WTC11 (cell line): ENCODE measurements at regions not wholly inside any gene's neighbourhood (a gene's known extent, or its start where the extent isn't known, plus 50 kb on each side); places are given as distances from the start of the nearest gene placed in this dataset.

ENCODE experiments used
- ATAC-seq: fragments of 200-7000 bp; cut with Tn5 transposase; 2 replicates; pipeline ENCODE4 v1.10.0; 2021; ENCODE audit warnings: mild to moderate bottlenecking, moderate library complexity
- CTCF ChIA-PET: fragments of 300-600 bp; sonication (Branson Sonifier 250); formaldehyde crosslinking; loops from one replicate; lab custom pipeline; 2021; ENCODE audit warnings: antibody characterized with exemption; lab: Charles Lee
- POLR2A ChIA-PET: fragments of 350-600 bp; sonication (Branson Sonifier 250); formaldehyde crosslinking; loops from one replicate; lab custom pipeline; 2021; ENCODE audit warnings: antibody characterized with exemption; lab: Charles Lee
- DNase-seq: peaks from one replicate; pipeline ENCODE4 v3.0.0; 2021; ENCODE audit warnings: low spot score
- H3K27ac Mint-ChIP-seq: 2 replicates; pipeline ENCODE4 v1.8.0; 2021; ENCODE audit warnings: mixed read lengths
- H3K27me3 Mint-ChIP-seq: 2 replicates; pipeline ENCODE4 v1.8.0; 2021; ENCODE audit warnings: low read depth, mild to moderate bottlenecking, moderate library complexity, mixed read lengths
- H3K36me3 Mint-ChIP-seq: 2 replicates; pipeline ENCODE4 v1.8.0; 2021; ENCODE audit warnings: mixed read lengths
- H3K4me1 Mint-ChIP-seq: 2 replicates; pipeline ENCODE4 v1.8.0; 2022; ENCODE audit warnings: mixed read lengths
- H3K4me3 Mint-ChIP-seq: 2 replicates; pipeline ENCODE4 v1.8.0; 2021; ENCODE audit warnings: mild to moderate bottlenecking, moderate library complexity, mixed read lengths
- H3K9me3 Mint-ChIP-seq: 2 replicates; pipeline ENCODE4 v1.8.0; 2021; ENCODE audit warnings: mixed read lengths
- CREB1 ChIP-seq: sonication (generic); formaldehyde crosslinking; IDR thresholded peaks from 2 replicates; pipeline ENCODE4 v1.8.0; 2023; ENCODE audit warnings: mild to moderate bottlenecking, missing genetic modification reagents
- ESRRA ChIP-seq: sonication (generic); formaldehyde crosslinking; IDR thresholded peaks from 2 replicates; pipeline ENCODE4 v1.8.1; 2022; ENCODE audit warnings: mild to moderate bottlenecking, missing genetic modification reagents, borderline replicate concordance
- GRHL2 ChIP-seq: fragments of 250-450 bp; sonication (Bioruptor Pico); IDR thresholded peaks from 2 replicates; pipeline ENCODE4 v1.8.0; 2022; ENCODE audit warnings: mild to moderate bottlenecking, moderate library complexity; ENCODE audit not compliant: insufficient replicate concordance, severe bottlenecking
- JAZF1 ChIP-seq: fragments of 250-450 bp; sonication (Bioruptor Pico); IDR thresholded peaks from 2 replicates; pipeline ENCODE4 v1.9.0; 2021; ENCODE audit warnings: moderate library complexity, mild to moderate bottlenecking, inconsistent platforms
- KAT7 ChIP-seq: sonication (generic); formaldehyde crosslinking; IDR thresholded peaks from 2 replicates; pipeline ENCODE4 v1.8.1; 2023; ENCODE audit warnings: missing genetic modification reagents, mild to moderate bottlenecking, borderline replicate concordance
- MXD4 ChIP-seq: fragments of 250-450 bp; sonication (Bioruptor Pico); IDR thresholded peaks from 2 replicates; pipeline ENCODE4 v1.8.0; 2021; ENCODE audit warnings: mild to moderate bottlenecking, moderate library complexity, borderline replicate concordance
- SOX15 ChIP-seq: fragments of 250-450 bp; sonication (Bioruptor Pico); IDR thresholded peaks from 2 replicates; pipeline ENCODE4 v1.9.0; 2021; ENCODE audit warnings: mild to moderate bottlenecking
- SP1 ChIP-seq: sonication (generic); formaldehyde crosslinking; conservative IDR thresholded peaks from 2 replicates; pipeline ENCODE4 v1.8.1; 2022; ENCODE audit warnings: missing genetic modification reagents
- ZNF671 ChIP-seq: fragments of 250-450 bp; sonication (Bioruptor Pico); IDR thresholded peaks from 2 replicates; pipeline ENCODE4 v1.8.0; 2021; ENCODE audit warnings: mild to moderate bottlenecking
- TF ChIP-seq, protein P1 (sequence below): fragments of 250-450 bp; sonication (Bioruptor Pico); IDR thresholded peaks from 2 replicates; pipeline ENCODE4 v1.9.0; 2021; ENCODE audit warnings: mild to moderate bottlenecking, borderline replicate concordance
- TF ChIP-seq, protein P2 (sequence below): sonication (generic); formaldehyde crosslinking; IDR thresholded peaks from 2 replicates; pipeline ENCODE4 v1.8.1; 2023; ENCODE audit warnings: mild to moderate bottlenecking, missing genetic modification reagents
- TF ChIP-seq, protein P3 (sequence below): fragments of 250-450 bp; sonication (Bioruptor Pico); IDR thresholded peaks from 2 replicates; pipeline ENCODE4 v1.8.0; 2021; ENCODE audit warnings: mild to moderate bottlenecking
- TF ChIP-seq, protein P4 (sequence below): sonication (generic); formaldehyde crosslinking; IDR thresholded peaks from 2 replicates; pipeline ENCODE4 v1.8.1; 2023; ENCODE audit warnings: mild to moderate bottlenecking, missing genetic modification reagents
- TF ChIP-seq, protein P5 (sequence below): sonication (generic); formaldehyde crosslinking; IDR thresholded peaks from 2 replicates; pipeline ENCODE4 v1.8.0; 2022; ENCODE audit warnings: mild to moderate bottlenecking, missing genetic modification reagents
- TF ChIP-seq, protein P6 (sequence below): sonication (generic); formaldehyde crosslinking; IDR thresholded peaks from 2 replicates; pipeline ENCODE4 v1.8.1; 2022; ENCODE audit warnings: missing genetic modification reagents, borderline replicate concordance

DNA sequence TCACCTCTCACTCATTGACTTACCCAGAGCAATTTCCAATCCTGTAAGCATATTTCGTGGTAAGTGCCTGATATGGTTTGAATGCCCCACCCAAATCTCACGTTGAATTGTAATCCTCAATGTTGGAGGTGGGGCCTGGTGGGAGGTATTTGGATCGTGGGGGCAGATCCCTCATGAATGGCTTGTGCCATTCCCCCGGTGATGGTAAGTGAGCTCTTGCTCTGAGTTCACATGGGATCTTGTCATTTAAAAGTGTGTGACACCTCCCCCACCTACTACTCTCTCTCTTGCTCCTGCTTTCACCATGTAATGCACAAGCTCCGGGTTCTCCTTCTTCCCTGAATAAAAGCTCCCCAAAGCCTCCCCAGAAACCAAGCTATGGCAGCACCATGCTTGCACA lies 1165.5 kb downstream of the CDH12 start (continued):
- TF ChIP-seq, protein P1, sequence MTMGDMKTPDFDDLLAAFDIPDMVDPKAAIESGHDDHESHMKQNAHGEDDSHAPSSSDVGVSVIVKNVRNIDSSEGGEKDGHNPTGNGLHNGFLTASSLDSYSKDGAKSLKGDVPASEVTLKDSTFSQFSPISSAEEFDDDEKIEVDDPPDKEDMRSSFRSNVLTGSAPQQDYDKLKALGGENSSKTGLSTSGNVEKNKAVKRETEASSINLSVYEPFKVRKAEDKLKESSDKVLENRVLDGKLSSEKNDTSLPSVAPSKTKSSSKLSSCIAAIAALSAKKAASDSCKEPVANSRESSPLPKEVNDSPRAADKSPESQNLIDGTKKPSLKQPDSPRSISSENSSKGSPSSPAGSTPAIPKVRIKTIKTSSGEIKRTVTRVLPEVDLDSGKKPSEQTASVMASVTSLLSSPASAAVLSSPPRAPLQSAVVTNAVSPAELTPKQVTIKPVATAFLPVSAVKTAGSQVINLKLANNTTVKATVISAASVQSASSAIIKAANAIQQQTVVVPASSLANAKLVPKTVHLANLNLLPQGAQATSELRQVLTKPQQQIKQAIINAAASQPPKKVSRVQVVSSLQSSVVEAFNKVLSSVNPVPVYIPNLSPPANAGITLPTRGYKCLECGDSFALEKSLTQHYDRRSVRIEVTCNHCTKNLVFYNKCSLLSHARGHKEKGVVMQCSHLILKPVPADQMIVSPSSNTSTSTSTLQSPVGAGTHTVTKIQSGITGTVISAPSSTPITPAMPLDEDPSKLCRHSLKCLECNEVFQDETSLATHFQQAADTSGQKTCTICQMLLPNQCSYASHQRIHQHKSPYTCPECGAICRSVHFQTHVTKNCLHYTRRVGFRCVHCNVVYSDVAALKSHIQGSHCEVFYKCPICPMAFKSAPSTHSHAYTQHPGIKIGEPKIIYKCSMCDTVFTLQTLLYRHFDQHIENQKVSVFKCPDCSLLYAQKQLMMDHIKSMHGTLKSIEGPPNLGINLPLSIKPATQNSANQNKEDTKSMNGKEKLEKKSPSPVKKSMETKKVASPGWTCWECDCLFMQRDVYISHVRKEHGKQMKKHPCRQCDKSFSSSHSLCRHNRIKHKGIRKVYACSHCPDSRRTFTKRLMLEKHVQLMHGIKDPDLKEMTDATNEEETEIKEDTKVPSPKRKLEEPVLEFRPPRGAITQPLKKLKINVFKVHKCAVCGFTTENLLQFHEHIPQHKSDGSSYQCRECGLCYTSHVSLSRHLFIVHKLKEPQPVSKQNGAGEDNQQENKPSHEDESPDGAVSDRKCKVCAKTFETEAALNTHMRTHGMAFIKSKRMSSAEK (CRISPR knock-in tag): no peak
- TF ChIP-seq MXD4 (CRISPR knock-in tag): no peak
- TF ChIP-seq, protein P2, sequence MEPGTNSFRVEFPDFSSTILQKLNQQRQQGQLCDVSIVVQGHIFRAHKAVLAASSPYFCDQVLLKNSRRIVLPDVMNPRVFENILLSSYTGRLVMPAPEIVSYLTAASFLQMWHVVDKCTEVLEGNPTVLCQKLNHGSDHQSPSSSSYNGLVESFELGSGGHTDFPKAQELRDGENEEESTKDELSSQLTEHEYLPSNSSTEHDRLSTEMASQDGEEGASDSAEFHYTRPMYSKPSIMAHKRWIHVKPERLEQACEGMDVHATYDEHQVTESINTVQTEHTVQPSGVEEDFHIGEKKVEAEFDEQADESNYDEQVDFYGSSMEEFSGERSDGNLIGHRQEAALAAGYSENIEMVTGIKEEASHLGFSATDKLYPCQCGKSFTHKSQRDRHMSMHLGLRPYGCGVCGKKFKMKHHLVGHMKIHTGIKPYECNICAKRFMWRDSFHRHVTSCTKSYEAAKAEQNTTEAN (CRISPR knock-in tag): no peak

DNA sequence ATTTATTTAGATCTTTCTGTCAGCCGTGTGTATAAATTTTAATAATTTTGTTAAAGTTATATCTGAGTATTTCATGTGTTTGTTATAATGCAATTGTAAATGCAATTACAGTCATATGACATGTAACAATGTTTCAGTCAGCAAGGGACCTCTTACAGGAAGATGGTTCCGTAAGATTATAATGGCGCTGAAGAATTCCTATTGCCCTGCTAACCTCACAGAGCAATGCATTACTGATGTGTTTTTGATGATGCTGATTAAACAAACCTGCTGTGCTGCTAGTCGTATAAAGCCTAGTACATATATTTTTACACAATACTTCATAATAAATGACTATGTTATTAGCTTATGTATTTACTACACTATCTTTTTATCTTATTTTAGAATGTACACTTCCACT lies 1166.4 kb downstream of the CDH12 start:
- ChIA-PET POLR2A (no interaction called here), CTCF (no interaction called here)
- TF ChIP-seq ESRRA: no peak
- TF ChIP-seq GRHL2 (CRISPR knock-in tag): no peak
- DNase-seq (no peak), ATAC-seq (no peak)
- no peaks in the 10 kb centered on the region for H3K27me3 Mint-ChIP-seq
- peaks cover 4% of the 10 kb centered on the region; the same call in 1 of the 2 replicates for H3K4me1 Mint-ChIP-seq
- H3K27ac Mint-ChIP-seq: no peak overlapping the region
- H3K36me3 Mint-ChIP-seq: no peaks in the 10 kb centered on the region
- H3K9me3 Mint-ChIP-seq: no peaks in the 10 kb centered on the region
- H3K4me3 Mint-ChIP-seq: no peak overlapping the region

DNA sequence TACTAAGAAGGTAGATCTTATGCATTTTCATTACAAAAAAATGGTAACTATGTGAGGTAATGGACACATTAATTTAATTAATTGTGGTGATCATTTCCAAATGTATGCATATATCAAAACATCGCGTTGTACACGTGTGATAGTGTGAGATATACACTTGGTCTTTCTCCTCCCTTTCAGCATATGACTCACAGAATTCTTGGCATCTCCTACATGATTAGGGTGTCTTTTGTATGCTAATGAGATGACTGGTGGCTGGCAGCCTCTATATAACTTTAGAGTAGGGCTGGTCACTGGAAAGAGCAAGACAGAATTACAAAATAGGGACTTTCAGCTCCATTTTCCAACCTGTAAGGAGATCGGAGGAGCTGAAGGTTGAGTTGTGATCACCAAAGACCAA lies 1167.6 kb downstream of the CDH12 start:
- no peak for TF ChIP-seq JAZF1 (CRISPR knock-in tag)
- ChIA-PET CTCF (no interaction called here), POLR2A (no interaction called here)
- Mint-ChIP-seq H3K36me3 (no peaks in the 10 kb centered on the region), H3K4me3 (no peak overlapping the region), H3K27ac (no peak overlapping the region), H3K4me1 (peaks cover 7% of the 10 kb centered on the region; the same call in 1 of the 2 replicates), H3K9me3 (no peaks in the 10 kb centered on the region), H3K27me3 (no peaks in the 10 kb centered on the region)
- DNase-seq: no peak
- no peak for ATAC-seq

DNA sequence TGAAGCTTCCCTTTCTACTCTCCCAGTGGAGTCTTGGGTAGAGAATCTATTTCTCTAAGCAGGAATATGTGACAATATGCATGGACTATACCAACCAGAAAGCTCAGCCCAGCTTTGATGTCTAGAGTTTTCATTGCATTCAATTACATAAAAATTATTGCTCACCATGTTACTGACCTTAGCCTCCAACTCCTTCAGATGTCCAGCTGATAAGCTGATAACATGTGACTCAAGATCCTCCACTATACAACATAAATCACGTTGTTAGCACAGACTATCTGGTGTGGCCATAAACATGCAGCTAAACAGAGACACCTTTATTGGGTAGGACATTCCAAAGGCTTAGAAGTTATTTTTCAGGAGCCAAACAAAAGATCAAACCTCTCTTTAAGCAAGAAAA lies 1168.2 kb downstream of the CDH12 start:
- H3K4me3 Mint-ChIP-seq: no peak overlapping the region
- no peaks in the 10 kb centered on the region for H3K9me3 Mint-ChIP-seq
- CTCF ChIA-PET: no interaction called here
- POLR2A ChIA-PET: no interaction called here
- DNase-seq (no peak), ATAC-seq (no peak)
- H3K4me1 Mint-ChIP-seq: peaks cover 7% of the 10 kb centered on the region; the same call in 1 of the 2 replicates
- TF ChIP-seq, protein P3, sequence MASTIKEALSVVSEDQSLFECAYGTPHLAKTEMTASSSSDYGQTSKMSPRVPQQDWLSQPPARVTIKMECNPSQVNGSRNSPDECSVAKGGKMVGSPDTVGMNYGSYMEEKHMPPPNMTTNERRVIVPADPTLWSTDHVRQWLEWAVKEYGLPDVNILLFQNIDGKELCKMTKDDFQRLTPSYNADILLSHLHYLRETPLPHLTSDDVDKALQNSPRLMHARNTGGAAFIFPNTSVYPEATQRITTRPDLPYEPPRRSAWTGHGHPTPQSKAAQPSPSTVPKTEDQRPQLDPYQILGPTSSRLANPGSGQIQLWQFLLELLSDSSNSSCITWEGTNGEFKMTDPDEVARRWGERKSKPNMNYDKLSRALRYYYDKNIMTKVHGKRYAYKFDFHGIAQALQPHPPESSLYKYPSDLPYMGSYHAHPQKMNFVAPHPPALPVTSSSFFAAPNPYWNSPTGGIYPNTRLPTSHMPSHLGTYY (CRISPR knock-in tag): no peak
- TF ChIP-seq, protein P4, sequence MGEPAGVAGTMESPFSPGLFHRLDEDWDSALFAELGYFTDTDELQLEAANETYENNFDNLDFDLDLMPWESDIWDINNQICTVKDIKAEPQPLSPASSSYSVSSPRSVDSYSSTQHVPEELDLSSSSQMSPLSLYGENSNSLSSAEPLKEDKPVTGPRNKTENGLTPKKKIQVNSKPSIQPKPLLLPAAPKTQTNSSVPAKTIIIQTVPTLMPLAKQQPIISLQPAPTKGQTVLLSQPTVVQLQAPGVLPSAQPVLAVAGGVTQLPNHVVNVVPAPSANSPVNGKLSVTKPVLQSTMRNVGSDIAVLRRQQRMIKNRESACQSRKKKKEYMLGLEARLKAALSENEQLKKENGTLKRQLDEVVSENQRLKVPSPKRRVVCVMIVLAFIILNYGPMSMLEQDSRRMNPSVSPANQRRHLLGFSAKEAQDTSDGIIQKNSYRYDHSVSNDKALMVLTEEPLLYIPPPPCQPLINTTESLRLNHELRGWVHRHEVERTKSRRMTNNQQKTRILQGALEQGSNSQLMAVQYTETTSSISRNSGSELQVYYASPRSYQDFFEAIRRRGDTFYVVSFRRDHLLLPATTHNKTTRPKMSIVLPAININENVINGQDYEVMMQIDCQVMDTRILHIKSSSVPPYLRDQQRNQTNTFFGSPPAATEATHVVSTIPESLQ: no peak
- TF ChIP-seq KAT7 (CRISPR knock-in tag): no peak
- TF ChIP-seq ZNF671: no peak
- TF ChIP-seq, protein P5, sequence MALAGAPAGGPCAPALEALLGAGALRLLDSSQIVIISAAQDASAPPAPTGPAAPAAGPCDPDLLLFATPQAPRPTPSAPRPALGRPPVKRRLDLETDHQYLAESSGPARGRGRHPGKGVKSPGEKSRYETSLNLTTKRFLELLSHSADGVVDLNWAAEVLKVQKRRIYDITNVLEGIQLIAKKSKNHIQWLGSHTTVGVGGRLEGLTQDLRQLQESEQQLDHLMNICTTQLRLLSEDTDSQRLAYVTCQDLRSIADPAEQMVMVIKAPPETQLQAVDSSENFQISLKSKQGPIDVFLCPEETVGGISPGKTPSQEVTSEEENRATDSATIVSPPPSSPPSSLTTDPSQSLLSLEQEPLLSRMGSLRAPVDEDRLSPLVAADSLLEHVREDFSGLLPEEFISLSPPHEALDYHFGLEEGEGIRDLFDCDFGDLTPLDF (CRISPR knock-in tag): no peak
- no peak for TF ChIP-seq CREB1 (CRISPR knock-in tag)
- TF ChIP-seq, protein P6, sequence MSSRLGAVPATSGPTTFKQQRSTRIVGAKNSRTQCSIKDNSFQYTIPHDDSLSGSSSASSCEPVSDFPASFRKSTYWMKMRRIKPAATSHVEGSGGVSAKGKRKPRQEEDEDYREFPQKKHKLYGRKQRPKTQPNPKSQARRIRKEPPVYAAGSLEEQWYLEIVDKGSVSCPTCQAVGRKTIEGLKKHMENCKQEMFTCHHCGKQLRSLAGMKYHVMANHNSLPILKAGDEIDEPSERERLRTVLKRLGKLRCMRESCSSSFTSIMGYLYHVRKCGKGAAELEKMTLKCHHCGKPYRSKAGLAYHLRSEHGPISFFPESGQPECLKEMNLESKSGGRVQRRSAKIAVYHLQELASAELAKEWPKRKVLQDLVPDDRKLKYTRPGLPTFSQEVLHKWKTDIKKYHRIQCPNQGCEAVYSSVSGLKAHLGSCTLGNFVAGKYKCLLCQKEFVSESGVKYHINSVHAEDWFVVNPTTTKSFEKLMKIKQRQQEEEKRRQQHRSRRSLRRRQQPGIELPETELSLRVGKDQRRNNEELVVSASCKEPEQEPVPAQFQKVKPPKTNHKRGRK (CRISPR knock-in tag): no peak
- no peak for TF ChIP-seq SOX15 (CRISPR knock-in tag)
- TF ChIP-seq SP1: no peak
- H3K27ac Mint-ChIP-seq: no peak overlapping the region
- no peaks in the 10 kb centered on the region for H3K36me3 Mint-ChIP-seq
- H3K27me3 Mint-ChIP-seq: no peaks in the 10 kb centered on the region
